H1 (cell line): ENCODE measurements at regions not wholly inside any gene's neighbourhood (a gene's known extent, or its start where the extent isn't known, plus 50 kb on each side); places are given as distances from the start of the nearest gene placed in this dataset.

Experiments
- CTCF ChIA-PET: fragments of 300-600 bp; sonication (Branson Sonifier 250); formaldehyde crosslinking; loops from one replicate; lab custom pipeline; 2021; ENCODE audit not compliant: partially characterized antibody; lab: Charles Lee
- POLR2A ChIA-PET: fragments of 300-600 bp; sonication (Branson Sonifier 250); formaldehyde crosslinking; loops from one replicate; lab custom pipeline; 2021; ENCODE audit warnings: inconsistent platforms; ENCODE audit not compliant: partially characterized antibody; lab: Charles Lee
- DNase-seq, 2 experiments: peaks; one replicate each; pipeline versions ENCODE4 v3.0.0 to v3.0.0-alpha.2; 2010 to 2022; ENCODE audit warnings: low spot score in 2 of 2, low read depth in 1 of 2, mixed read lengths in 1 of 2
- FAIRE-seq: peaks from 2 replicates; lab custom pipeline; 2011; peaks lifted over from hg19 to GRCh38; lab: Jason Lieb, UNC
- H2AFZ ChIP-seq: 2 replicates; pipeline ENCODE4 v1.8.1; 2012; ENCODE audit warnings: low read length, inconsistent platforms
- H2AK5ac ChIP-seq: 2 replicates; pipeline ENCODE4 v1.6.1; 2013; ENCODE audit warnings: low read depth, low read length
- H2BK120ac ChIP-seq: replicated peaks from 2 replicates; pipeline ENCODE3; 2013; ENCODE audit warnings: low read depth, low read length, inconsistent platforms
- H2BK12ac ChIP-seq: 2 replicates; pipeline ENCODE4 v1.6.1; 2013; ENCODE audit warnings: low read depth, low read length
- H2BK15ac ChIP-seq: 2 replicates; pipeline ENCODE4 v1.6.1; 2013; ENCODE audit warnings: low read length
- H2BK20ac ChIP-seq: 2 replicates; pipeline ENCODE4 v1.6.1; 2013; ENCODE audit warnings: low read length
- H2BK5ac ChIP-seq: 2 replicates; pipeline ENCODE4 v1.6.1; 2013; ENCODE audit warnings: low read depth, low read length
- H3K14ac ChIP-seq: 2 replicates; pipeline ENCODE4 v1.6.1; 2013; ENCODE audit warnings: inconsistent platforms; ENCODE audit not compliant: insufficient read length
- H3K18ac ChIP-seq: 2 replicates; pipeline ENCODE4 v1.6.1; 2013; ENCODE audit warnings: low read length; ENCODE audit errors: extremely low read depth
- H3K23ac ChIP-seq: 2 replicates; pipeline ENCODE4 v1.6.1; 2013; ENCODE audit warnings: inconsistent platforms; ENCODE audit not compliant: insufficient read length
- H3K23me2 ChIP-seq: 2 replicates; pipeline ENCODE4 v1.6.1; 2013; ENCODE audit warnings: low read depth, low read length
- H3K27ac ChIP-seq: 2 replicates; pipeline ENCODE4 v1.6.1; 2011; ENCODE audit warnings: low read depth, low read length, inconsistent platforms
- H3K27me3 ChIP-seq, 4 experiments: replicated peaks in 1 of 4; 1 replicate in 1 of 4; 2 replicates in 3 of 4; pipeline versions ENCODE4 v1.6.1 to v1.8.1; 2011 to 2013; ENCODE audit warnings: low read length in 3 of 4, mild to moderate bottlenecking in 3 of 4, inconsistent platforms in 2 of 4, mixed read lengths in 2 of 4, moderate library complexity in 1 of 4; ENCODE audit not compliant: control insufficient read depth in 3 of 4, insufficient read depth in 3 of 4; ENCODE audit errors: extremely low read depth in 1 of 4
- H3K36me3 ChIP-seq, 4 experiments: 2 replicates each; pipeline versions ENCODE4 v1.6.1 to v1.8.1; 2011 to 2013; ENCODE audit warnings: mild to moderate bottlenecking in 4 of 4, low read length in 3 of 4, moderate library complexity in 2 of 4, control low read depth in 1 of 4, inconsistent platforms in 1 of 4; ENCODE audit not compliant: insufficient read depth in 4 of 4, control insufficient read depth in 2 of 4
- H3K4ac ChIP-seq: replicated peaks from 2 replicates; pipeline ENCODE3; 2013; ENCODE audit warnings: low read length, low read depth, mixed read lengths, inconsistent platforms; ENCODE audit not compliant: insufficient read length
- H3K4me1 ChIP-seq, 4 experiments: replicated peaks in 1 of 4; 1 replicate in 1 of 4; 2 replicates in 3 of 4; pipeline versions ENCODE4 v1.6.1 to v1.8.1; 2011 to 2013; ENCODE audit warnings: low read length in 3 of 4, inconsistent platforms in 2 of 4, mixed read lengths in 1 of 4; ENCODE audit not compliant: insufficient read depth in 4 of 4, control insufficient read depth in 3 of 4
- H3K4me2 ChIP-seq, 2 experiments: 2 replicates each; pipeline versions ENCODE4 v1.6.1 to v1.8.1; 2011 to 2013; ENCODE audit warnings: low read depth in 2 of 2, low read length in 2 of 2, control low read depth in 1 of 2, inconsistent platforms in 1 of 2, mild to moderate bottlenecking in 1 of 2; ENCODE audit not compliant: insufficient read depth in 1 of 2
- H3K4me3 ChIP-seq, 4 experiments: fragments of 200-600, 300-600 bp in 1 of 4; sonication (generic), shearing (Covaris generic), sonication (Bioruptor Twin) in 1 of 4; 2 replicates each; pipeline versions ENCODE4 v1.5.1 to v1.8.1; 2011 to 2016; ENCODE audit warnings: low read length in 4 of 4, low read depth in 3 of 4, control low read depth in 2 of 4, inconsistent platforms in 2 of 4, mild to moderate bottlenecking in 2 of 4, mixed read lengths in 1 of 4, moderate library complexity in 1 of 4; ENCODE audit not compliant: insufficient read depth in 2 of 4; ENCODE audit errors: extremely low read depth in 1 of 4
- H3K56ac ChIP-seq: replicated peaks from 2 replicates; pipeline ENCODE3; 2013; ENCODE audit warnings: low read depth, mild to moderate bottlenecking, mixed read lengths, low read length, inconsistent platforms; ENCODE audit not compliant: insufficient read length
- H3K79me1 ChIP-seq: 2 replicates; pipeline ENCODE4 v1.6.1; 2013; ENCODE audit warnings: low read depth, low read length, control low read depth
- H3K79me2 ChIP-seq, 2 experiments: 2 replicates each; pipeline versions ENCODE4 v1.6.1 to v1.8.1; 2012 to 2013; ENCODE audit warnings: low read length in 2 of 2, mild to moderate bottlenecking in 2 of 2, inconsistent platforms in 1 of 2; ENCODE audit not compliant: insufficient read depth in 2 of 2, control insufficient read depth in 1 of 2
- H3K9ac ChIP-seq, 4 experiments: replicated peaks in 1 of 4; 1 replicate in 1 of 4; 2 replicates in 3 of 4; pipeline versions ENCODE4 v1.6.1 to v1.8.1; 2011 to 2013; ENCODE audit warnings: low read depth in 3 of 4, low read length in 3 of 4, control low read depth in 2 of 4, mild to moderate bottlenecking in 2 of 4, moderate library complexity in 2 of 4, inconsistent platforms in 1 of 4; ENCODE audit errors: extremely low read depth in 1 of 4
- H3K9me3 ChIP-seq, 2 experiments: 2 replicates each; pipeline versions ENCODE4 v1.6.1 to v1.8.1; 2012 to 2013; ENCODE audit warnings: mild to moderate bottlenecking in 2 of 2, moderate library complexity in 2 of 2, control low read depth in 1 of 2, inconsistent platforms in 1 of 2, low read depth in 1 of 2, low read length in 1 of 2, mixed read lengths in 1 of 2; ENCODE audit not compliant: insufficient read depth in 2 of 2
- H4K20me1 ChIP-seq, 2 experiments: replicated peaks in 1 of 2; 2 replicates each; pipeline versions ENCODE3 to v1.8.1; 2011 to 2013; ENCODE audit warnings: inconsistent platforms in 2 of 2, low read length in 2 of 2, mild to moderate bottlenecking in 1 of 2; ENCODE audit not compliant: insufficient read depth in 2 of 2, control insufficient read depth in 1 of 2
- H4K5ac ChIP-seq: 2 replicates; pipeline ENCODE4 v1.6.1; 2013; ENCODE audit warnings: low read length, low read depth, mixed read lengths, inconsistent platforms; ENCODE audit not compliant: insufficient read length
- H4K8ac ChIP-seq: 2 replicates; pipeline ENCODE4 v1.8.0; 2013; ENCODE audit warnings: mild to moderate bottlenecking, moderate library complexity, low read length, inconsistent platforms; ENCODE audit not compliant: insufficient read depth; ENCODE audit errors: extremely low read depth
- H4K91ac ChIP-seq: replicated peaks from 2 replicates; pipeline ENCODE3; 2013; ENCODE audit warnings: low read length, mixed read lengths, inconsistent platforms; ENCODE audit not compliant: insufficient read length
- E2F6 ChIP-seq: IDR thresholded peaks from 2 replicates; pipeline ENCODE4 v1.6.1; 2012; ENCODE audit warnings: inconsistent platforms
- EGR1 ChIP-seq: IDR thresholded peaks from 2 replicates; pipeline ENCODE4 v1.6.1; 2011; ENCODE audit warnings: low read depth, low read length, borderline replicate concordance
- EZH2 ChIP-seq: fragments of 200-600 bp; sonication (generic); IDR thresholded peaks from 2 replicates; pipeline ENCODE4 v1.7.1; 2012; ENCODE audit warnings: low read depth, mild to moderate bottlenecking, moderate library complexity, low read length, inconsistent platforms; ENCODE audit not compliant: severe bottlenecking
- KDM1A ChIP-seq: fragments of 200-600, 300-600 bp; sonication (generic); IDR thresholded peaks from 2 replicates; pipeline ENCODE4 v1.7.1; 2016; ENCODE audit warnings: mild to moderate bottlenecking, low read length, borderline replicate concordance
- KDM5A ChIP-seq: fragments of 200-600 bp; IDR thresholded peaks from 2 replicates; pipeline ENCODE4 v1.7.1; 2012; ENCODE audit warnings: mild to moderate bottlenecking, low read length, inconsistent platforms, mixed read lengths
- MAX ChIP-seq: IDR thresholded peaks from 2 replicates; pipeline ENCODE4 v1.6.1; 2012; ENCODE audit warnings: inconsistent platforms
- NANOG ChIP-seq: IDR thresholded peaks from 2 replicates; pipeline ENCODE4 v1.6.1; 2011; ENCODE audit warnings: low read length, low read depth, mild to moderate bottlenecking, inconsistent platforms; ENCODE audit not compliant: insufficient read depth, poor library complexity, severe bottlenecking
- PHF8 ChIP-seq: fragments of 200-600 bp; sonication (generic); conservative IDR thresholded peaks from 2 replicates; pipeline ENCODE4 v1.7.1; 2012; ENCODE audit warnings: low read depth, mild to moderate bottlenecking, inconsistent platforms, low read length, moderate library complexity
- RFX5 ChIP-seq: IDR thresholded peaks from 2 replicates; pipeline ENCODE4 v1.6.1; 2011; ENCODE audit warnings: low read depth, low read length, improper control_type of control experiment, borderline replicate concordance
- SIN3A ChIP-seq, 2 experiments: IDR thresholded peaks in 1 of 2; conservative IDR thresholded peaks in 1 of 2; 2 replicates each; pipeline ENCODE4 v1.6.1; 2011 to 2012; ENCODE audit warnings: low read length in 2 of 2, improper control_type of control experiment in 1 of 2, low read depth in 1 of 2, mild to moderate bottlenecking in 1 of 2
- WGBS, 2 experiments: shearing (Covaris generic) in 1 of 2; methylation state at CpG; one replicate each; pipeline versions ENCODE4 v1.1.6 to v1.1.7; 2013 to 2015; ENCODE audit warnings: low lambda C conversion rate in 2 of 2, mixed read lengths in 2 of 2, inconsistent platforms in 1 of 2, low coverage in 1 of 2, missing lambda C conversion rate in 1 of 2; ENCODE audit not compliant: insufficient replicate concordance in 2 of 2, insufficient coverage in 1 of 2, insufficient read length in 1 of 2; ENCODE audit errors: extremely low coverage in 1 of 2, missing lambda C conversion rate in 1 of 2; 5-methylcytosine and 5-hydroxymethylcytosine counted together
- TF ChIP-seq, protein P1 (sequence below): IDR thresholded peaks from 2 replicates; pipeline ENCODE4 v1.6.1; 2012; ENCODE audit warnings: low read length, inconsistent platforms

- Histone ChIP-seq H3K79me2 (no peaks in the 10 kb centered on the region), H3K4me3 (no peak overlapping the region), H4K91ac (no peak overlapping the region)
- TF ChIP-seq PHF8 (no peak), EZH2 (no peak), MAX (no peak), KDM1A (no peak), NANOG (no peak), SIN3A (conservative IDR thresholded peaks at IDR 0.05 in 1 of 2, IDR thresholded peaks at IDR 0.05 in 1 of 2; ENCODE audit: low read depth in 1 of 2, low read length in 2 of 2) (no peak), RFX5 (no peak), KDM5A (no peak), E2F6 (no peak), EGR1 (no peak)
- TF ChIP-seq, protein P1, sequence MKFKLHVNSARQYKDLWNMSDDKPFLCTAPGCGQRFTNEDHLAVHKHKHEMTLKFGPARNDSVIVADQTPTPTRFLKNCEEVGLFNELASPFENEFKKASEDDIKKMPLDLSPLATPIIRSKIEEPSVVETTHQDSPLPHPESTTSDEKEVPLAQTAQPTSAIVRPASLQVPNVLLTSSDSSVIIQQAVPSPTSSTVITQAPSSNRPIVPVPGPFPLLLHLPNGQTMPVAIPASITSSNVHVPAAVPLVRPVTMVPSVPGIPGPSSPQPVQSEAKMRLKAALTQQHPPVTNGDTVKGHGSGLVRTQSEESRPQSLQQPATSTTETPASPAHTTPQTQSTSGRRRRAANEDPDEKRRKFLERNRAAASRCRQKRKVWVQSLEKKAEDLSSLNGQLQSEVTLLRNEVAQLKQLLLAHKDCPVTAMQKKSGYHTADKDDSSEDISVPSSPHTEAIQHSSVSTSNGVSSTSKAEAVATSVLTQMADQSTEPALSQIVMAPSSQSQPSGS: no peak
Observed at GRCh38 chr4:57403591-57403990, 293.4 kb upstream of the IGFBP7 start.

More at GRCh38 chr4:57403591-57403990, 293.4 kb upstream of the IGFBP7 start:
- Histone ChIP-seq H3K9me3 (no peaks in the 10 kb centered on the region; a peak in 1 of 4 replicates), H4K8ac (no peak overlapping the region), H2BK20ac (no peak overlapping the region), H2AK5ac (no peak overlapping the region), H3K27ac (no peak overlapping the region), H3K4ac (no peak overlapping the region), H2BK5ac (no peak overlapping the region), H3K4me2 (no peak overlapping the region), H3K23ac (no peak overlapping the region), H3K36me3 (no peaks in the 10 kb centered on the region; a peak in 1 of 8 replicates), H3K23me2 (no peaks in the 10 kb centered on the region), H3K14ac (no peak overlapping the region), H4K5ac (no peak overlapping the region), H3K79me1 (no peaks in the 10 kb centered on the region), H2BK12ac (no peak overlapping the region), H3K9ac (no peak overlapping the region; a peak in 2 of 7 replicates), H2BK120ac (no peak overlapping the region), H2AFZ (0 out of 2 replicates have a peak overlapping the region, but pooled peaks have one; percentile 24), H3K4me1 (peaks cover 0 to 6% (median 0%) of the 10 kb centered on the region in 4 experiments; a peak in 1 of 7 replicates), H3K18ac (no peak overlapping the region), H3K27me3 (no peaks in the 10 kb centered on the region), H2BK15ac (no peak overlapping the region), H3K56ac (no peak overlapping the region), H4K20me1 (no peaks in the 10 kb centered on the region)
- POLR2A ChIA-PET: no interaction called here
- CTCF ChIA-PET: interaction anchor here (0.7 to 4.1 kb wide), 4 partner anchors 208 to 240 kb away, joined by 3 to 25 read pairs (median 5); no protein-coding TSS in a partner anchor
- 82% methylated on average over 1 of the region's 2 CpGs; no CpG with 5 or more reads in 1 of the 2 experiments for WGBS, 2 experiments
- FAIRE-seq: no peak
- DNase-seq: no peak
